ENCODE measurements at regions not wholly inside any gene's neighbourhood (a gene's known extent, or its start where the extent isn't known, plus 50 kb on each side); places are given as distances from the start of the nearest gene placed in this dataset.
"Not testable (repeated sequence)": the region's sequence is repeated elsewhere in the genome, so short reads cannot be mapped to it uniquely, and the experiment has no call there.

GRCh38 chr1:95297906-95298305 is 63.9 kb downstream of the RWDD3 start:
- not testable (repeated sequence) for H3K36me3 Mint-ChIP-seq (ENCODE audit: unreplicated experiment); H3K4me3 Mint-ChIP-seq (ENCODE audit: unreplicated experiment); H3K27ac Mint-ChIP-seq (ENCODE audit: unreplicated experiment); H3K9me3 Mint-ChIP-seq (ENCODE audit: unreplicated experiment); H3K27me3 Mint-ChIP-seq (ENCODE audit: unreplicated experiment); DNase-seq; H3K4me1 Mint-ChIP-seq (ENCODE audit: low read depth, unreplicated experiment)

GRCh38 chr1:95301091-95301490 is 67.1 kb downstream of the RWDD3 start:
- no peaks in the 10 kb centered on the region for H3K27me3 Mint-ChIP-seq (ENCODE audit: unreplicated experiment)
- H3K9me3 Mint-ChIP-seq (ENCODE audit: unreplicated experiment), result no peaks in the 10 kb centered on the region
- no peak overlapping the region for H3K27ac Mint-ChIP-seq (ENCODE audit: unreplicated experiment)
- H3K4me3 Mint-ChIP-seq (ENCODE audit: unreplicated experiment), result no peak overlapping the region
- no peak for DNase-seq
- no peak for TF ChIP-seq CTCF (IDR thresholded peaks at IDR 0.05; ENCODE audit: partially characterized antibody, unreplicated experiment)
- no peaks in the 10 kb centered on the region for H3K4me1 Mint-ChIP-seq (ENCODE audit: low read depth, unreplicated experiment)
- H3K36me3 Mint-ChIP-seq (ENCODE audit: unreplicated experiment), result no peaks in the 10 kb centered on the region

- no peaks in the 10 kb centered on the region for H3K27me3 Mint-ChIP-seq (ENCODE audit: unreplicated experiment)
- no peaks in the 10 kb centered on the region for H3K36me3 Mint-ChIP-seq (ENCODE audit: unreplicated experiment)
- no peak for DNase-seq
- no peak for TF ChIP-seq CTCF (IDR thresholded peaks at IDR 0.05; ENCODE audit: partially characterized antibody, unreplicated experiment)
- no peak overlapping the region for H3K4me3 Mint-ChIP-seq (ENCODE audit: unreplicated experiment)
- H3K9me3 Mint-ChIP-seq (ENCODE audit: unreplicated experiment), result no peaks in the 10 kb centered on the region
- H3K27ac Mint-ChIP-seq (ENCODE audit: unreplicated experiment), result no peak overlapping the region
- H3K4me1 Mint-ChIP-seq (ENCODE audit: low read depth, unreplicated experiment), result no peaks in the 10 kb centered on the region
Measured at GRCh38 chr1:95301614-95302013, 67.6 kb downstream of the RWDD3 start.

DNA sequence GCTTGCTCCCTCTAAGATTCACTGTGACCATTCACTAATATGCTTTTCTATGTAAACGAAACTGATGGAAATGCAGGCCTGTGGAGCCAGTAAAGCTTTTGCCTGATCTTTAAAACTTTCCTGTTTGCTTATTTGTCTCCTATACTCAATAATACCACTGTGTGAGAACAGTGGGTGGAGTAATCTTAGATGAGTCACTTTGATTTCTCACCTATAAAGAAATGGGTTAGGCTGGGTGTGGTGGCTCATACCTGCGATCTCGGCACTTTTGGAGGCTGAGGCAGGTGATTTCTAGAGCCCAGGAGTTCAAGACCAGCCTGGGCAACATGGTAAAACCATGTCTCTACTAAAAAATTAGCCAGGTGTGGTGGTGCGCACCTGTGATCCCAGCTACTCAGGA is 70.8 kb downstream of the RWDD3 start:
- Mint-ChIP-seq H3K27ac (ENCODE audit: unreplicated experiment) (no peak overlapping the region), H3K27me3 (ENCODE audit: unreplicated experiment) (no peaks in the 10 kb centered on the region), H3K4me1 (ENCODE audit: low read depth, unreplicated experiment) (peaks cover 11% of the 10 kb centered on the region), H3K36me3 (ENCODE audit: unreplicated experiment) (no peaks in the 10 kb centered on the region), H3K9me3 (ENCODE audit: unreplicated experiment) (no peaks in the 10 kb centered on the region), H3K4me3 (ENCODE audit: unreplicated experiment) (no peak overlapping the region)
- TF ChIP-seq CTCF (IDR thresholded peaks at IDR 0.05; ENCODE audit: partially characterized antibody, unreplicated experiment), result no peak
- DNase-seq, result no peak

DNA sequence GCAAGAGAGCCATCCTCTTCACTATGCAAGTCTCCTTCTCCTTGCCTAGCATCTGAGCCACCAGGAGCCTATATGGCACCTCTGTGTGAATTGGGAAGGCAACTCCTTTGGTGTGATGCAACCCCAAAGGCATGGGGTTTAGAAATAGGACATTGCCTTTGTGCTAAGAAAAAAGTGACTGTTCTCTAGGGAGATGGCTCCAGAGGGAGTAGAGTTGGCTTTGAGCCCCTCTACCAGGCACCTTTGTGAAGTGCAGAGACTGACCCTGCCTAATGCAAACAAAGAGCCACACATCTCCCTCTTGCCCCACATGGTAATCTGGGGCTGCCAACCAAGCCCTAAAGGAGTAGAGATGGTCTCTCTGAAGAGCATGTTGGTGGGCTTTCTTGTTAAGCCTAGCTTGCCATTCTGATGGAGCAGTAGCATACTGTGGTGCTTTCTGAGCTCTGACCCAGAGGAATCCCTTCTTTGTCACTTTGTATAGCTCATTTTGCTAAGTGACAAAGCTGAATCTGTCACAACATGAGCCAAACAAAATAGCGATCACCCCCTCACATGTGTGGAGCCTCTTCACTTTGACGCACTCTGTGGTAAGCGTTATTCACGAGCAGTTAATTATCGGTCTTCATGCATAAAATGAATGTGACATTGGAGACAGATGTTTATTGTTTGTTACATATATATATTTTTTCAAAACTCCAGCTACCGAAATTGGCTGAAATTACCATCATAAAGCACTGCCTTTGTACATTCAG is 74.4 kb downstream of the RWDD3 start:
- no peak for TF ChIP-seq CTCF (IDR thresholded peaks at IDR 0.05; ENCODE audit: partially characterized antibody, unreplicated experiment)
- peaks cover 23% of the 10 kb centered on the region for H3K4me1 Mint-ChIP-seq (ENCODE audit: low read depth, unreplicated experiment)
- H3K27ac Mint-ChIP-seq (ENCODE audit: unreplicated experiment), result peak overlapping the region; percentile 75
- no peaks in the 10 kb centered on the region for H3K27me3 Mint-ChIP-seq (ENCODE audit: unreplicated experiment)
- H3K9me3 Mint-ChIP-seq (ENCODE audit: unreplicated experiment), result no peaks in the 10 kb centered on the region
- no peak overlapping the region for H3K4me3 Mint-ChIP-seq (ENCODE audit: unreplicated experiment)
- no peaks in the 10 kb centered on the region for H3K36me3 Mint-ChIP-seq (ENCODE audit: unreplicated experiment)
- no peak for DNase-seq
